Vagina (tissue), 2 donors: ENCODE measurements at regions not wholly inside any gene's neighbourhood (a gene's known extent, or its start where the extent isn't known, plus 50 kb on each side); places are given as distances from the start of the nearest gene placed in this dataset.

Experiments used
- DNase-seq, 2 donors: peaks; one replicate each; pipeline ENCODE4 v3.0.0-alpha.2; 2017; ENCODE audit errors: extremely low spot score in 2 of 2
- H3K27ac ChIP-seq: fragments of 200-600 bp; sonication (generic); one replicate; pipeline ENCODE4 v1.5.1; 2019
- H3K27me3 ChIP-seq: fragments of 200-600 bp; sonication (generic); one replicate; pipeline ENCODE4 v1.5.1; 2019
- H3K36me3 ChIP-seq, 2 donors: fragments of 200-600 bp; sonication (generic); one replicate each; pipeline ENCODE4 v1.5.1; 2017 to 2019
- H3K4me1 ChIP-seq: fragments of 200-600 bp; sonication (generic); one replicate; pipeline ENCODE4 v1.5.1; 2019
- H3K4me3 ChIP-seq, 2 donors: fragments of 200-600 bp; sonication (generic); 1 replicate in 1 of 2; 2 replicates in 1 of 2; pipeline ENCODE4 v1.5.1; 2016 to 2019
- H3K9me3 ChIP-seq: fragments of 200-600 bp; sonication (generic); one replicate; pipeline ENCODE4 v1.5.1; 2019
- CTCF ChIP-seq, 3 experiments: fragments of 450-650 bp in 2 of 3; fragments of 200-600 bp in 1 of 3; sonication (generic) in 1 of 3; IDR thresholded peaks; one replicate each; pipeline ENCODE4 v1.5.1; 2017 to 2019; ENCODE audit warnings: antibody characterized with exemption in 3 of 3, mild to moderate bottlenecking in 2 of 3, moderate library complexity in 2 of 3
- POLR2A ChIP-seq, 2 donors: fragments of 450-650 bp; IDR thresholded peaks; one replicate each; pipeline ENCODE4 v1.6.1; 2017; ENCODE audit warnings: antibody characterized with exemption in 2 of 2, mild to moderate bottlenecking in 2 of 2, moderate library complexity in 2 of 2
- POLR2AphosphoS5 ChIP-seq, 2 donors: sonication (generic); formaldehyde crosslinking; IDR thresholded peaks; one replicate each; pipeline ENCODE4 v1.9.0; 2017; ENCODE audit warnings: antibody characterized with exemption in 2 of 2, mild to moderate bottlenecking in 2 of 2, low read depth in 1 of 2; ENCODE audit not compliant: insufficient read depth in 1 of 2
- intact Hi-C: fragments of 100-400 bp; cut with DNase I; formaldehyde crosslinking; loops from one replicate; pipeline ENCODE4 v1.15.1; 2023

- intact Hi-C loops: no loop called here
- TF ChIP-seq POLR2A (IDR thresholded peaks at IDR 0.05) (no peak), CTCF (IDR thresholded peaks at IDR 0.05) (no peak), POLR2AphosphoS5 (IDR thresholded peaks at IDR 0.05; ENCODE audit: insufficient read depth in 1 of 2, low read depth in 1 of 2) (no peak)
- Histone ChIP-seq H3K4me1 (peaks cover 7% of the 10 kb centered on the region), H3K4me3 (no peak overlapping the region), H3K36me3 (no peaks in the 10 kb centered on the region), H3K27me3 (no peaks in the 10 kb centered on the region), H3K27ac (no peak overlapping the region), H3K9me3 (no peaks in the 10 kb centered on the region)
- no peak for DNase-seq
Measured at GRCh38 chr2:120785228-120785966, 49.7 kb downstream of the GLI2 start.

DNA sequence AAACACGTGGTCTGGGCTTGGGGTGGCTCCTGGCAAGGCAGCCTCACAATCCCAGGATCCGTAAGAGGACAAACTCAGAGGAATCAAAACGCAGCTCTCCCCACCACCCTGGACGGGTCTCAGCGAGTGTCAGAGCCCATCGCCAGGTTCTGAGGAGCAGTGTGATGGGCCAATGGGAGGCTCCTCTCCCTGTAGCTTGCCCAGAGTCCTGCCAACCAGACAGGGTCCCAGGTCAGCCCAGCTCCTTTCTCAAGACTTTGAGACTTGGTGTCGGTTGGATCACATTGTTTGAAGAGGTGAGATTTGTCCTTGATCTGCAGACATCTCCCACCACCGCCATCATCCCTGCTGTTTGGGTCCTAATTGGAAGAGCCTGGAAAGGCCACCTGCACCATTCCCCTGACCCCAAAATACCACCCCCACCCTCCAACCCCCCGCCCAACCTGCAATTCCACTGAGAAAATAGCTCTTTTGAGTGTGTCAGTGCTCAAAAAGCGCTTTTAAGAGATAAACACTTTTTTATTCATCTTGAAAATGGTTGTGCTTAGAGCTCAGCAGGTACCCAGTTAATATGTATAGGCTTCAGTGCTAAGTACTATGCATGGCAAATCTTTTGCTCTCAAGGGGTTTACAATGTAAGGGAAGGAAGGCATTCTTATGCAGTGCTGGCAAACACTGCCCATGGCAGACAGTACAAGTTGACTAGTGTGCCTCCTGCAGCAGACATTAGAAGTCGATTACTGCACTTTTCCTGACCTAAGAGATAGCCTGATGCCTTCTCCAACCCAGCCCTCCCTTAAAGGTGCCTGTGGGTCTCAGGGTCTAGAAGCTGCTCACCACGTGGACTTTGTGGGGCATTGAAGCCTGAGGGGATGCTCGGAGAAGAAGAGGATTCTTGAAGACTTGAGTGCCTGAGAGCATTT is 50.6 kb downstream of the GLI2 start:
- Histone ChIP-seq H3K27me3 (no peaks in the 10 kb centered on the region), H3K27ac (no peak overlapping the region), H3K9me3 (no peaks in the 10 kb centered on the region), H3K4me3 (no peak overlapping the region), H3K4me1 (peaks cover 5% of the 10 kb centered on the region), H3K36me3 (no peaks in the 10 kb centered on the region)
- no peak for DNase-seq
- no peak for TF ChIP-seq CTCF (IDR thresholded peaks at IDR 0.05)
- intact Hi-C loops: no loop called here

- H3K36me3 ChIP-seq: no peaks in the 10 kb centered on the region
- intact Hi-C loops: no loop called here
Measured at GRCh38 chr2:120787111-120787821, 51.6 kb downstream of the GLI2 start.

DNA sequence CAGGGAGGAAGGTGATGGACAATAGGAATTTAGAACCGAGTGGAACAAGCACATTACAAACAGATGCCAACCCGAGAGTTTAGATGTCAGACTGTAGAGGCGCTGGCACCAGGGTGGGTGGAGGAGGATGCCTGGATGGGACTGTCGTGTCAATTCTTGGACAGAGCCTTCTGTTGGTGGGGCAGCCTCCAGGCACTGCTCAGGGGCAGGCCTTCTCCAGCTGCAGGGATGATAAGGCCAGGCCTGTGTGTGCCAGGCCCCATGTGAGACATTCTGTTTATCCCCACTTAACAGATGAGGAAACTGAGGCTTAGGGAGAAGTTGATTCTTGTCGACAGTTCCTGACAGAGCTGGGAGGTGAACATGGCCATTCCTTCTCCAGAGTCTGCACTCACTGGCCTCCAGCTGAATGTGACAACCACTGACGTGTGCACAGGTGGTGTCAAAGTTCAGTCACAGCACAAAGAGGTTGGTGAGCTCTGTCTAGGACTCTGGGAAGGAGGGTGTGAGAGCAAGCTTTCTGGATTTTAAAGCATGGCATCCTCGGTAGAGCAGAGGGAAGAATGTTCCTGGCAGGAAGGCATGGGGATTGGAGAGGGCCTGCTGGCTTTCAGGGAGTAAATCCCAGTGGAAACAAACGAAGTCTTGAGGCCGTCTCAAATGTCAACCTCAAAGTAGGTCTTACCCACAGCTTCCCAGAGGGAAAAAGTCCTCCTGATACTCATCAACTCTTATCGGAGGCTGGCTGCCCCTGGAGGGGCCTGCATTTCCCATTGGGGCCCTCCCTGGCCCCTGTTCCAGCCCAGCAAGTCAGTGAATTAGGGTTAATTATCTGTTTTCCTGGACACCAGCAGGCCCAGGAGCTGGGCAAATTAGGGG is 52.4 kb downstream of the GLI2 start:
- Histone ChIP-seq H3K4me1 (peaks cover 3% of the 10 kb centered on the region), H3K9me3 (no peaks in the 10 kb centered on the region), H3K4me3 (no peak overlapping the region), H3K27me3 (no peaks in the 10 kb centered on the region), H3K36me3 (no peaks in the 10 kb centered on the region), H3K27ac (no peak overlapping the region)
- no peak for TF ChIP-seq POLR2A (IDR thresholded peaks at IDR 0.05)
- TF ChIP-seq CTCF (IDR thresholded peaks at IDR 0.05): no peak
- TF ChIP-seq POLR2AphosphoS5 (IDR thresholded peaks at IDR 0.05; ENCODE audit: insufficient read depth in 1 of 2, low read depth in 1 of 2): no peak
- intact Hi-C loops: no loop called here
- DNase-seq: no peak

More at GRCh38 chr2:120787111-120787821, 51.6 kb downstream of the GLI2 start:
- Histone ChIP-seq H3K9me3 (no peaks in the 10 kb centered on the region), H3K4me1 (peaks cover 5% of the 10 kb centered on the region), H3K4me3 (no peak overlapping the region), H3K27me3 (no peaks in the 10 kb centered on the region), H3K27ac (no peak overlapping the region)
- no peak for TF ChIP-seq CTCF (IDR thresholded peaks at IDR 0.05)
- TF ChIP-seq POLR2AphosphoS5 (IDR thresholded peaks at IDR 0.05; ENCODE audit: insufficient read depth in 1 of 2, low read depth in 1 of 2): no peak
- TF ChIP-seq POLR2A (IDR thresholded peaks at IDR 0.05): no peak
- no peak for DNase-seq
